Uterus (tissue), 3 donors: ENCODE measurements at regions not wholly inside any gene's neighbourhood (a gene's known extent, or its start where the extent isn't known, plus 50 kb on each side); places are given as distances from the start of the nearest gene placed in this dataset.
"Not testable (repeated sequence)": the region's sequence is repeated elsewhere in the genome, so short reads cannot be mapped to it uniquely, and the experiment has no call there.

Experiments used
- DNase-seq, 2 donors: peaks; one replicate each; pipeline ENCODE4 v3.0.0-alpha.2; 2019 to 2020
- H3K27ac ChIP-seq, 2 donors: fragments of 200-600 bp; sonication (generic); 1 replicate in 1 of 2; 2 replicates in 1 of 2; pipeline ENCODE4 v1.5.1; 2016 to 2018
- H3K27me3 ChIP-seq, 2 donors: fragments of 200-600 bp; sonication (generic); one replicate each; pipeline ENCODE4 v1.5.1; 2018 to 2019; ENCODE audit warnings: control low read depth in 1 of 2
- H3K36me3 ChIP-seq, 2 donors: fragments of 200-600 bp; sonication (generic); one replicate each; pipeline ENCODE4 v1.5.1; 2019; ENCODE audit warnings: control low read depth in 1 of 2
- H3K4me1 ChIP-seq, 2 donors: fragments of 200-600 bp; sonication (generic); one replicate each; pipeline ENCODE4 v1.5.1; 2018 to 2019; ENCODE audit warnings: control low read depth in 1 of 2
- H3K4me3 ChIP-seq, 2 donors: fragments of 200-600 bp; sonication (generic); 1 replicate in 1 of 2; 2 replicates in 1 of 2; pipeline ENCODE4 v1.5.1; 2018 to 2019; ENCODE audit warnings: mild to moderate bottlenecking in 1 of 2
- H3K9me3 ChIP-seq, 2 donors: fragments of 200-600 bp; sonication (generic); one replicate each; pipeline ENCODE4 v1.5.1; 2019; ENCODE audit warnings: control low read depth in 1 of 2
- CTCF ChIP-seq, 4 experiments: fragments of 200-600 bp in 2 of 4; fragments of 450-650 bp in 2 of 4; sonication (generic) in 2 of 4; IDR thresholded peaks; one replicate each; pipeline ENCODE4 v1.5.1; 2016 to 2019; ENCODE audit warnings: antibody characterized with exemption in 4 of 4, mild to moderate bottlenecking in 2 of 4, moderate library complexity in 1 of 4
- POLR2A ChIP-seq, 2 donors: fragments of 450-650 bp; IDR thresholded peaks; one replicate each; pipeline ENCODE4 v1.6.1; 2016; ENCODE audit warnings: antibody characterized with exemption in 2 of 2, mild to moderate bottlenecking in 1 of 2, moderate library complexity in 1 of 2
- intact Hi-C: fragments of 100-400 bp; cut with DNase I; formaldehyde crosslinking; loops from one replicate; pipeline ENCODE4 v1.15.1; 2023; ENCODE audit warnings: low total_unique reads
- donor health status: DM: yes; HTN: yes; CAD: no.

GRCh38 chr7:156036153-156036552 lies 223.9 kb upstream of the SHH start:
- Histone ChIP-seq H3K27ac (no peak overlapping the region), H3K9me3 (no peaks in the 10 kb centered on the region), H3K4me3 (no peak overlapping the region), H3K36me3 (no peaks in the 10 kb centered on the region), H3K27me3 (no peaks in the 10 kb centered on the region), H3K4me1 (no peaks in the 10 kb centered on the region)
- intact Hi-C loops = no loop called here
- no peak for DNase-seq
- TF ChIP-seq CTCF (IDR thresholded peaks at IDR 0.05) (no peak), POLR2A (IDR thresholded peaks at IDR 0.05) (no peak)

- H3K4me3 ChIP-seq, H3K4me1 ChIP-seq, intact Hi-C loops, H3K9me3 ChIP-seq, H3K27ac ChIP-seq, DNase-seq, H3K36me3 ChIP-seq, H3K27me3 ChIP-seq: not testable (repeated sequence)
Measured at GRCh38 chr7:156035387-156035786, 223.1 kb upstream of the SHH start.

GRCh38 chr7:156034397-156034796 lies 222.1 kb upstream of the SHH start:
- Histone ChIP-seq H3K27me3 (no peaks in the 10 kb centered on the region), H3K27ac (no peak overlapping the region), H3K9me3 (no peaks in the 10 kb centered on the region), H3K36me3 (no peaks in the 10 kb centered on the region), H3K4me1 (no peaks in the 10 kb centered on the region), H3K4me3 (no peak overlapping the region)
- TF ChIP-seq POLR2A (IDR thresholded peaks at IDR 0.05) (no peak), CTCF (IDR thresholded peaks at IDR 0.05) (no peak)
- DNase-seq = no peak
- intact Hi-C loops = no loop called here

GRCh38 chr7:156032973-156033372 lies 220.7 kb upstream of the SHH start:
- H3K9me3 ChIP-seq = no peaks in the 10 kb centered on the region
- no peak for TF ChIP-seq POLR2A (IDR thresholded peaks at IDR 0.05)
- no peak for TF ChIP-seq CTCF (IDR thresholded peaks at IDR 0.05)
- H3K4me3 ChIP-seq = no peak overlapping the region
- DNase-seq = no peak
- intact Hi-C loops = no loop called here
- H3K4me1 ChIP-seq = no peaks in the 10 kb centered on the region
- H3K36me3 ChIP-seq = no peaks in the 10 kb centered on the region
- no peak overlapping the region for H3K27ac ChIP-seq
- no peaks in the 10 kb centered on the region for H3K27me3 ChIP-seq

GRCh38 chr7:156031679-156032478 lies 219.6 kb upstream of the SHH start:
- TF ChIP-seq POLR2A (IDR thresholded peaks at IDR 0.05) = no peak
- no peak for TF ChIP-seq CTCF (IDR thresholded peaks at IDR 0.05)

More at GRCh38 chr7:156031679-156032478, 219.6 kb upstream of the SHH start:
- H3K36me3 ChIP-seq = no peaks in the 10 kb centered on the region
- no peaks in the 10 kb centered on the region for H3K27me3 ChIP-seq
- no peak for DNase-seq
- intact Hi-C loops = no loop called here
- no peaks in the 10 kb centered on the region for H3K9me3 ChIP-seq
- no peak overlapping the region for H3K4me3 ChIP-seq
- no peak overlapping the region for H3K27ac ChIP-seq
- H3K4me1 ChIP-seq = no peaks in the 10 kb centered on the region
